SK-N-SH (cell line): ENCODE measurements at regions not wholly inside any gene's neighbourhood (a gene's known extent, or its start where the extent isn't known, plus 50 kb on each side); places are given as distances from the start of the nearest gene placed in this dataset.

ENCODE experiments used
- CTCF ChIA-PET: fragments of 300-600, 350-600 bp; formaldehyde crosslinking; extraction: SDS; loops from one replicate; lab custom pipeline; 2021; lab: Yijun Ruan, JAX
- POLR2A ChIA-PET: fragments of 350-600 bp; sonication (Branson Sonifier 250); formaldehyde crosslinking; extraction: SDS; loops from one replicate; lab custom pipeline; 2020; ENCODE audit warnings: antibody characterized with exemption, inconsistent platforms; lab: Yijun Ruan, JAX
- DNase-seq: peaks from one replicate; pipeline ENCODE4 v3.0.0; 2012
- H2AFZ ChIP-seq: fragments of 200-600 bp; sonication (generic); 2 replicates; pipeline ENCODE4 v1.8.1; 2016; ENCODE audit warnings: antibody characterized with exemption, mild to moderate bottlenecking, low read depth
- H3F3A ChIP-seq: fragments of 200-600 bp; sonication (generic); replicated peaks from 2 replicates; pipeline ENCODE3; 2016; ENCODE audit warnings: antibody characterized with exemption, mild to moderate bottlenecking; ENCODE audit not compliant: insufficient read depth
- H3K27ac ChIP-seq, 2 experiments: fragments of 200-500 bp in 1 of 2; fragments of 200-600 bp in 1 of 2; sonication (Bioruptor generic) in 1 of 2; sonication (generic), shearing (Covaris generic) in 1 of 2; 2 replicates each; pipeline versions ENCODE4 v1.5.1 to v1.6.1; 2014 to 2016; ENCODE audit warnings: low read depth in 2 of 2, inconsistent platforms in 1 of 2, low read length in 1 of 2, mild to moderate bottlenecking in 1 of 2, mixed read lengths in 1 of 2
- H3K27me3 ChIP-seq: fragments of 200-600 bp; sonication (generic), shearing (Covaris generic); 2 replicates; pipeline ENCODE4 v1.6.1; 2016; ENCODE audit warnings: mixed run types; ENCODE audit not compliant: insufficient read depth
- H3K36me3 ChIP-seq, 2 experiments: fragments of 200-500 bp in 1 of 2; fragments of 200-600 bp in 1 of 2; sonication (Bioruptor generic) in 1 of 2; sonication (generic) in 1 of 2; replicated peaks in 1 of 2; 2 replicates each; pipeline versions ENCODE3 to v1.5.1; 2014 to 2016; ENCODE audit warnings: low read length in 1 of 2, mild to moderate bottlenecking in 1 of 2; ENCODE audit not compliant: insufficient read depth in 2 of 2, control insufficient read depth in 1 of 2
- H3K4me1 ChIP-seq, 2 experiments: fragments of 200-500 bp in 1 of 2; fragments of 200-600 bp in 1 of 2; sonication (Bioruptor generic) in 1 of 2; sonication (generic), shearing (Covaris generic) in 1 of 2; 2 replicates each; pipeline versions ENCODE4 v1.5.1 to v1.6.1; 2014 to 2016; ENCODE audit warnings: low read depth in 1 of 2, low read length in 1 of 2, mixed run types in 1 of 2; ENCODE audit not compliant: insufficient read depth in 2 of 2, control insufficient read depth in 1 of 2
- H3K4me2 ChIP-seq: fragments of 200-600 bp; sonication (generic), shearing (Covaris generic); 2 replicates; pipeline ENCODE4 v1.6.1; 2017; ENCODE audit warnings: mixed run types
- H3K4me3 ChIP-seq, 2 experiments: fragments of 200-500 bp in 1 of 2; fragments of 200-600 bp in 1 of 2; sonication (Bioruptor generic) in 1 of 2; sonication (generic), shearing (Covaris generic) in 1 of 2; 2 replicates each; pipeline versions ENCODE4 v1.5.1 to v1.8.1; 2014 to 2016; ENCODE audit warnings: low read depth in 2 of 2, inconsistent platforms in 1 of 2, low read length in 1 of 2, mild to moderate bottlenecking in 1 of 2, mixed read lengths in 1 of 2, moderate library complexity in 1 of 2
- H3K79me2 ChIP-seq: fragments of 200-600 bp; sonication (generic); 2 replicates; pipeline ENCODE4 v1.8.1; 2017; ENCODE audit warnings: mild to moderate bottlenecking; ENCODE audit not compliant: insufficient read depth
- H3K9ac ChIP-seq: fragments of 200-600 bp; sonication (generic); 2 replicates; pipeline ENCODE4 v1.6.1; 2017; ENCODE audit warnings: mixed run types
- H3K9me2 ChIP-seq: fragments of 200-600 bp; sonication (generic); 2 replicates; pipeline ENCODE4 v1.6.1; 2017; ENCODE audit warnings: mixed run types
- H3K9me3 ChIP-seq: fragments of 200-600 bp; sonication (generic); 2 replicates; pipeline ENCODE4 v1.6.1; 2017; ENCODE audit warnings: mixed run types, mild to moderate bottlenecking, moderate library complexity
- H4K20me1 ChIP-seq: fragments of 200-600 bp; sonication (generic); 2 replicates; pipeline ENCODE4 v1.6.1; 2017; ENCODE audit warnings: mild to moderate bottlenecking, mixed run types; ENCODE audit not compliant: insufficient read depth
- CHD2 ChIP-seq: fragments of 150-350 bp; IDR thresholded peaks from 2 replicates; pipeline ENCODE4 v1.6.1; 2018; ENCODE audit warnings: low read length; ENCODE audit not compliant: partially characterized antibody
- ELF1 ChIP-seq: IDR thresholded peaks from 2 replicates; pipeline ENCODE4 v1.4.0; 2012
- EP300 ChIP-seq, 2 experiments: IDR thresholded peaks; 2 replicates each; pipeline versions ENCODE4 v1.4.0 to v1.6.1; 2012; ENCODE audit warnings: borderline replicate concordance in 1 of 2, low read depth in 1 of 2, low read length in 1 of 2
- EZH2phosphoT487 ChIP-seq: fragments of 200-600 bp; sonication (generic); IDR thresholded peaks from 2 replicates; pipeline ENCODE4 v1.6.1; 2017; ENCODE audit warnings: low read depth, mixed run types, mild to moderate bottlenecking, antibody characterized with exemption, moderate library complexity, borderline replicate concordance
- FOSL2 ChIP-seq: IDR thresholded peaks from 2 replicates; pipeline ENCODE4 v1.4.0; 2012; ENCODE audit warnings: low read depth, mild to moderate bottlenecking, moderate library complexity, borderline replicate concordance
- FOXM1 ChIP-seq: IDR thresholded peaks from 2 replicates; pipeline ENCODE4 v1.4.0; 2012; ENCODE audit warnings: low read depth, mild to moderate bottlenecking
- NFIC ChIP-seq: IDR thresholded peaks from 2 replicates; pipeline ENCODE4 v1.4.0; 2012; ENCODE audit warnings: borderline replicate concordance
- NRF1 ChIP-seq: IDR thresholded peaks from 2 replicates; pipeline ENCODE4 v1.6.1; 2012; ENCODE audit warnings: low read depth, mild to moderate bottlenecking, low read length
- RAD21 ChIP-seq: IDR thresholded peaks from 2 replicates; pipeline ENCODE4 v1.6.1; 2012; ENCODE audit warnings: mild to moderate bottlenecking, low read length
- RCOR1 ChIP-seq: fragments of 150-350 bp; IDR thresholded peaks from 2 replicates; pipeline ENCODE4 v1.6.1; 2017; ENCODE audit warnings: antibody characterized with exemption, low read length
- REST ChIP-seq: IDR thresholded peaks from 2 replicates; pipeline ENCODE4 v1.6.1; 2012; ENCODE audit warnings: mild to moderate bottlenecking, low read depth, low read length, moderate library complexity
- SIN3A ChIP-seq: IDR thresholded peaks from 2 replicates; pipeline ENCODE4 v1.6.1; 2012; ENCODE audit warnings: low read depth, mild to moderate bottlenecking, low read length, moderate library complexity, borderline replicate concordance
- SMC3 ChIP-seq: IDR thresholded peaks from 2 replicates; pipeline ENCODE4 v1.6.1; 2012; ENCODE audit warnings: low read depth, low read length, improper control_type of control experiment
- TEAD4 ChIP-seq: IDR thresholded peaks from 2 replicates; pipeline ENCODE4 v1.4.0; 2012; ENCODE audit warnings: mild to moderate bottlenecking, borderline replicate concordance; ENCODE audit not compliant: insufficient read depth
- ZBTB33 ChIP-seq: IDR thresholded peaks from 2 replicates; pipeline ENCODE4 v1.4.0; 2012; ENCODE audit warnings: low read depth, borderline replicate concordance
- WGBS: methylation state at CpG from one replicate; pipeline ENCODE4 v1.1.6; 2017; ENCODE audit warnings: low lambda C conversion rate; 5-methylcytosine and 5-hydroxymethylcytosine counted together
- TF ChIP-seq, protein P1 (sequence below): IDR thresholded peaks from 2 replicates; pipeline ENCODE4 v1.4.0; 2012; ENCODE audit warnings: low read depth, borderline replicate concordance

DNA sequence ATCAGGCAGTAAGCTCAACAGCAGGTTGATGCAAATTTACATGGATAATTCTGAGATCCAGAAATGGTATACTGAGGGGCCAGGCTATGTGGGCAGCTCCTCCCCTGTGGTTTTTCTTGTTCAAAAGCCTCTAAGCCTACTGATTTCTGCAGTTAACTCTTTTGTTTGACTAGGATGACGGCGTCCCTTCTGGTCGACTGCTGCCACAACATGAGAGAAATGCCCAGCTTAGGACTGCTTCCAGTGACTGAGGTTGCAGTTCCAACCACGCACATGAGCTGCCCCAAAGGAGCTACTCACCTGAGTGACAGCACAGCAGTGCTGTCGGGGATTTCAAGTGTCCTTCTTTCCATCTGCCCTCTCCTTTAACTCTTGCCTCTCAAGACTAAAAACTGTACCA is 973.0 kb upstream of the GHITM start:
- Histone ChIP-seq H3F3A (no peaks in the 10 kb centered on the region), H3K9ac (no peak overlapping the region), H3K4me1 (peaks cover 0 to 15% of the 10 kb centered on the region in 2 experiments; a peak in 2 of 4 replicates), H3K9me2 (no peaks in the 10 kb centered on the region), H3K36me3 (no peaks in the 10 kb centered on the region), H3K4me2 (no peak overlapping the region), H3K79me2 (no peaks in the 10 kb centered on the region), H2AFZ (no peak overlapping the region), H4K20me1 (no peaks in the 10 kb centered on the region), H3K9me3 (no peaks in the 10 kb centered on the region), H3K27me3 (no peaks in the 10 kb centered on the region), H3K27ac (no peak overlapping the region; a peak in 2 of 4 replicates), H3K4me3 (no peak overlapping the region)
- TF ChIP-seq RAD21 (peak; percentile 61), ZBTB33 (no peak), SMC3 (peak; percentile 2; the same call in 1 of the 2 replicates)
- ChIA-PET POLR2A (no interaction called here), CTCF (interaction anchor here (0.7 to 2.2 kb wide), 6 partner anchors 9 to 390 kb away, joined by 3 to 13 read pairs (median 6); no protein-coding TSS in a partner anchor)
- WGBS, result 65% methylated on average over 3 of the region's 5 CpGs
- peak; percentile 27 for DNase-seq

DNA sequence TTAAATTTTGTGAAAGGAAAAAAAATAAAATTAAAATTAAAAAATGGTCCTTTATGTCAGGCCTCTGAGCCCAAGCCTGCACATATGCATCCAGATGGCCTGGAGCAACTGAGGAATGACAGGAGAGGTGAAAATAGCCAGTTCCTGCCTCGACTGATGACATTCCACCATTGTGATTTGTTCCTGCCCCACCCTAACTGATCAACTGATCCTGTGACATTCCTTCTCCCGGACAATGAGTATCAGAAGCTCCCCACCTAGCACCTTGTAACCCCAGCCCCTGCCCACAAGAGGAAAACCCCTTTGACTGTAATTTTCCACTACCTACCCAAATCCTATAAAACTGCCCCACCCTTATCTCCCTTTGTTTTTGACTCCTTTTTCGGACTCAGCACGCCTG is 972.2 kb upstream of the GHITM start:
- Histone ChIP-seq H3K27ac (no peak overlapping the region), H3K9me3 (no peaks in the 10 kb centered on the region), H3K4me2 (no peak overlapping the region), H3K36me3 (no peaks in the 10 kb centered on the region), H3K9me2 (no peaks in the 10 kb centered on the region), H4K20me1 (no peaks in the 10 kb centered on the region), H3K79me2 (no peaks in the 10 kb centered on the region), H3K27me3 (no peaks in the 10 kb centered on the region), H3F3A (no peaks in the 10 kb centered on the region), H3K4me3 (no peak overlapping the region), H3K4me1 (peaks cover 0 to 15% of the 10 kb centered on the region in 2 experiments; a peak in 2 of 4 replicates), H2AFZ (no peak overlapping the region), H3K9ac (no peak overlapping the region)
- CTCF ChIA-PET, result interaction anchor here (0.7 to 1.9 kb wide), 2 partner anchors 106 to 389 kb away, joined by 3 to 10 read pairs; no protein-coding TSS in a partner anchor
- POLR2A ChIA-PET, result no interaction called here
- WGBS, result 47% methylated on average over 4 of the region's 4 CpGs
- DNase-seq, result no peak
- TF ChIP-seq RCOR1 (no peak), NRF1 (no peak), REST (no peak), EP300 (IDR thresholded peaks at IDR 0.05; ENCODE audit: borderline replicate concordance in 1 of 2, low read depth in 1 of 2, low read length in 1 of 2) (no peak), CHD2 (no peak), ELF1 (no peak), SIN3A (no peak), EZH2phosphoT487 (no peak), FOXM1 (no peak), TEAD4 (no peak), NFIC (no peak), FOSL2 (no peak)
- TF ChIP-seq, protein P1, sequence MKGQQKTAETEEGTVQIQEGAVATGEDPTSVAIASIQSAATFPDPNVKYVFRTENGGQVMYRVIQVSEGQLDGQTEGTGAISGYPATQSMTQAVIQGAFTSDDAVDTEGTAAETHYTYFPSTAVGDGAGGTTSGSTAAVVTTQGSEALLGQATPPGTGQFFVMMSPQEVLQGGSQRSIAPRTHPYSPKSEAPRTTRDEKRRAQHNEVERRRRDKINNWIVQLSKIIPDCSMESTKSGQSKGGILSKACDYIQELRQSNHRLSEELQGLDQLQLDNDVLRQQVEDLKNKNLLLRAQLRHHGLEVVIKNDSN, result no peak
